NCI-H2196 (cell line): ENCODE measurements at regions not wholly inside any gene's neighbourhood (a gene's known extent, or its start where the extent isn't known, plus 50 kb on each side); places are given as distances from the start of the nearest gene placed in this dataset.
A peak's percentile ranks its signal among the peaks of the same experiment; 100 is the strongest.

Source experiments
- DNase-seq: peaks from one replicate; lab custom pipeline; 2025; ENCODE audit not compliant: unreplicated experiment; lab: John Stamatoyannopoulos, UW

DNA sequence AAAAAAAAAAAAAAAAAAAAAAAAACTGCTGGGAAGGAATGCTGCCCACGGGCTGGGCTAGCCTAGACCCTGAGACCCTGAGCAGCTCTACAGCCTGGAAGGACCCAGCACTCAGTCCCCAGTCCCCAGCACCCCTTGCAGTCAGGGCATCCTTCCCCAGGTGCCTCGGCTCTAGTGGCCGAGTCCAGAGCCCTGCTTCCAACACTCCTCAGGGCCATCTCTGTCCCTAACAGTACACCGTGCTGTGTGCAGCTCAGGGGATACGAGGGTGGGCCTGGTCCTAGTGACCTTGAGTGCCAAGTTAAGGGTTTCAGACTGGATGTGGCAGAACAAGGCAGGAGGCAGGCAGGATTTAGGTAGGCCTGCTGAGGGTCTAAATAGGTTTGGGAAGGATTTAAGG lies 50.2 kb upstream of the LRP8 start:
- no peak for DNase-seq

DNA sequence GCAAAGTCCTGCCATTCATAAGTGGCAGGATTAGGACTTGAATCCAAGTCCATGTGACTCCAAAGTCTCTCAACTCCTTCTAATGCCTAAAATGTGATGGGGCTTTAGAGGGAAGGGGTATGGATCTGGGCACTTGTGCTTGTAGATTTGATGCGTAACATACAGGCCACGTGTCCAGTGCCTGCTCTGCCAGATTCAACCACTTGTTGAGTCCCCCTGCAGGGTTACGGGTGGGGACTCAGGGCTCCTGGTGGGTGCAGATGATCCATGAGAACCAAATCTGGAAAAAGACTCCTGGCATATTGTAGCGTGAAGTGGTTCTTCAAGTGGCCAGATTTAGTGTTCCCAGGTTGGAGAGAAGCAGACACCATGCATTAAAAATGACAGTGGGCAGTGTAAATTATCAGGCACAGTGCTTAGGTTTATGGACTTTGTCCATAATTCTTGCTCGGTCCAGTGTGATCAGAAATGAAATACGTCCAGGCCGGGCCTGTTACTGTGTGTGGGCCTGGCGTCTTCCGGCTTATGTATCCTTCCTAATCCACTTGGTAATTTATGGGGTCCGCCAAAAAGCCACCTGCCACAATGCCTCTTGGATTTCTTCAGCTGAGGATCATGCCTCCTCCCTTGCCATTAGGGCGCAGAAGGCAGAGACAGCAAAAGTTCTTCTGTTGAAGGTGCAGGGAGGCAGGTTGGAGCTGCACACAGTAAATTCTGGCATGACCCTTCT lies 51.2 kb upstream of the LRP8 start:
- DNase-seq, result no peak

- DNase-seq, result no peak
Observed at GRCh38 chr1:53379662-53380002, 51.8 kb upstream of the LRP8 start.

GRCh38 chr1:53380296-53380695 lies 52.4 kb upstream of the LRP8 start:
- DNase-seq, result no peak

DNA sequence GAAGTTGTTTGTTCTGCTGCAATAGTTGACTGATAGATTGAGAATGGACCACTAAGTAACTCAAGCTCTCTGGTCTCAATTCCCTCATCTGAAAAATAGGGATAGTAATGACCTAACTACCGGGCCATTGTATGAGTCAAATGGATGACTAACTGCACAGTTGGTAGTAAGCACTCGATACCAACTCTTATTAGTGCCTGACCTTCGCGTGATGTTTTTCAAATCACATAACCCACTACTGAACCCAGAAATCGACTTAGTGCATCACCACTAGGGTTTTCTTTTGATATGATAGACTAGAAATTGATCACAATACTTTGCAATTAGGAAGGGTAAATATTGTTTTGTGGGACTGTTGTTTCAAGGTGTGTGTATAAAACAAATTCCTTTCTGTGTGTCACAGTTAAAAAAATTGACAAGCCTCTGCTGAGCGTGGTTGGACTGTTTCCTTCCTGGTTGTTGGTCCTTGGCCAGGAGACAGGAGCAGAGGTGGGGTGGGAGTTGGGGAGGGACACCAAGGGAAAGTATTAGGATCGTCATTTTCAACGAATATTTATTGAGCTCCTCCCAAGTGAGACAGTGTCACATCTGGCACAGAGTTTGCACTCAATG lies 54.0 kb upstream of the LRP8 start:
- DNase-seq, result no peak

GRCh38 chr1:53383136-53383870 lies 55.4 kb upstream of the LRP8 start:
- no peak for DNase-seq

DNA sequence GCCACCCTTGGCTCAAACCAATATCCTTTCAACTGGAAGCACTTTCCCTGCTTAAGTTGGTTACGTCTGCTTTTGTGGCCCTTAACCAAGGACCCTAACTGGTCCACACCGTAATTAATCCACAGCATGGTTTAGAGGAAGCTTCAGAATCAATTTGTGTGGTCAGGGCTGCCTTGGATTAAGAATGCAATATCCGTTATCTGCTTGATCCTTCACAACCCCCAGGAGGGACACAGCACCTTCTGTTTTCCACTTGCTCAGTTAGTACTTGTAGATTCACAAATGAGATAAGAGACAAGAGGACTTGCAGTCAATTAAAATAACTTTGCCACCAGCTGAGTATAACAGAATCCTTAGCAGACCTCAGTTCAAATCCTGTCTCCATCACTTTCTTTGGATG lies 56.9 kb upstream of the LRP8 start:
- no peak for DNase-seq

- no peak for DNase-seq
Observed at GRCh38 chr1:53385276-53386225, 57.7 kb upstream of the LRP8 start.

- no peak for DNase-seq
Observed at GRCh38 chr1:53388963-53389362, 61.1 kb upstream of the LRP8 start.

DNA sequence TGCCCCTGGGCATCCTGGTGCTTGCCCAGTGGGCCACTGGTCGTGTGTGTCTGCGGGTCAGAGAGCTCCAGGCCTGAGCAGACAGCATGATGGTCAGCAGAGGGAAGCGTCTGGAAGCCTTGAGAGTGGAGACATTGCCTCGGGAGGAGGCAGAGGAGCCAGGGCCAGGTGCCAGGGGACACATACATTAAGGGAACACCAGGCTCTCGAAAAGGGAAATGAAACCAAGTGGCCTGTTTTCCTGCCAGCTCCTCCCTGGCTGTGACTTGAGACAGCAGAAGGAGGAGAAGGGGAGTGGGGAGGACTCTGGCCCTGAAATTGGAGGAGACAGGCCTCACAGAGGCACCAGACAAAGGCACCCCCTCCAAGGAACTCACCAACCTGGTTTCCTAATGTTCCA lies 62.4 kb upstream of the LRP8 start:
- no peak for DNase-seq

GRCh38 chr1:53390736-53391135 lies 62.9 kb upstream of the LRP8 start:
- no peak for DNase-seq

DNA sequence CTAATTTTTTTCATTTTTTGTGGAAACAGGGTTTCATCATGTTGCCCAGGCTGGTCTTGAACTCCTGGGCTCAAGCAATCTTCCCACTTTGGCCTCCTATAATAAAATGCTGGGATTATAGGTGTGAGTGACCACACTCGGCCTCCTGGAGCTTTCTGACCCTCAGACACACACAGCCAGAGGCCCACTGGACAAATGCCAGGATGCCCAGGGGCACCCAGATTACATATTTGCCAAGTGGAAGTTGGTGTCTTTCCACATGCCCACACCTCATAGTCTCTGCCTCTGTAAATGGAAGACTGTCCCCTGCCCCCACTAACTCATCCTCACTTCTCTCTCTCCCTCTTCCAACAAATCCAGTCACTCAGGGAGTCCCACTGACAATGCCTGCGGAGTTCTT lies 63.4 kb upstream of the LRP8 start:
- no peak for DNase-seq

- DNase-seq, result no peak
Observed at GRCh38 chr1:53391982-53392381, 64.1 kb upstream of the LRP8 start.

- no peak for DNase-seq
Observed at GRCh38 chr1:53392460-53392859, 64.6 kb upstream of the LRP8 start.

GRCh38 chr1:53393325-53393792 lies 65.5 kb upstream of the LRP8 start:
- peak; percentile 70 for DNase-seq

- DNase-seq, result no peak
Observed at GRCh38 chr1:53394306-53394705, 64.9 kb upstream of the DMRTB1 start.

DNA sequence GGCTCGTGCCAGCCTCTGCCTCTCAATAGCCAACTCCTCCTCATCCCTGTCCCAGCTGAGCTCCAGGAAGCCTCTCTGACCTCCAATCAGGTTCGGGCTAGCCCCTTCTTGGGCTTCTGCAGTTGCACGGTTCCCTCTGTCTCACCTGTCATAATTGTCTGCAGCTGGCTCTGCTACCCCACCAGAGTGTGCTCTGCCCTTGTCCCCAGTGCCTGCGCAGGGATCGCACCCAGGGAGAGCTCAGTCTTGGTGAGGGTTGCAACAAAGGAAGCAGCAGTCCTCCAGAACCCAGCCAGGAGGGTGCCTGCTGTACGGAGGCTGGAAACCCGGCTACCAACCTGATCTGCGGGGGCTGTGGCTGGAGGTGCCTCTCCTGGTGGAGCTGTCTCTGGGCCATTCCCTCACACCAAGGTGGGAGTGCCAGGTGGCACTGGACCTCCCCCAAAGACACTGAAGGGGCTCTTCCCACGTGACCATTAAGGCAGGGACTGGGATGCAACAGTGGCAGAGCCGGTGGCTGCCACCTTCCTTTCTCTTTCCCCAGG lies 63.5 kb upstream of the DMRTB1 start:
- no peak for DNase-seq

DNA sequence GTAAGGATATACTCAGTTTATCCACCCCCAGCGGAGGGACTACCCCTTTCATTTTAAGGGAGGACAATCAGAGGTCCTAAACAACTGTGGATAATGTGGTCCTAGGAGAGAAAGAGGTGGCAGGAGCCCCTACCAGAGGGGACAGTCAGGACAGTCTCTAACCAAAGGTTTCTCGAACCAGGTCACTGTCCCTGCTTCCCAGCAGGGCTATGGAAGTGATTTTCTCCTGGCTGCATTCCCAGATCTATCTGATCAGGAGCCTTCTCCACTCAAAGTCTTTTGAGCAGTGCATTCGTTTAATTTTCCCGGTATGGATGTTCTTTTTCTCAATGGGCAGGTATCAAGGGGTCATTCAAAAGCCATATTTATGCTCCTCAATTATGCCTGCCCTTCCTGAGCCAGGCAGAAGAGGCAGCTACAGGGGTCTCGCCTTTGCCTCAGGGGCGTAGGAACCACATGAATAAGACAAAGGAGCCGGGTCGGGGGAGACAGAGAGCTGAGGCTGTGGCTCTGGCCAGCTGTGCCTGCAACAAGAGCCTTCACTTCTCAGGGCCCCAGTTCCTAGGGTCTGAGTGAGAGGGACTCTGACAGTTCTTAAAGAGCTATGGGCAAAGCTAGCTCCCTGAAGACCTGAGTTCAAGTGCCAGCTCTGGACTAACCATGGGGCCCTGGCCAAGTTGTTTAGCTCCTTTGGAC lies 62.5 kb upstream of the DMRTB1 start:
- DNase-seq, result no peak

DNA sequence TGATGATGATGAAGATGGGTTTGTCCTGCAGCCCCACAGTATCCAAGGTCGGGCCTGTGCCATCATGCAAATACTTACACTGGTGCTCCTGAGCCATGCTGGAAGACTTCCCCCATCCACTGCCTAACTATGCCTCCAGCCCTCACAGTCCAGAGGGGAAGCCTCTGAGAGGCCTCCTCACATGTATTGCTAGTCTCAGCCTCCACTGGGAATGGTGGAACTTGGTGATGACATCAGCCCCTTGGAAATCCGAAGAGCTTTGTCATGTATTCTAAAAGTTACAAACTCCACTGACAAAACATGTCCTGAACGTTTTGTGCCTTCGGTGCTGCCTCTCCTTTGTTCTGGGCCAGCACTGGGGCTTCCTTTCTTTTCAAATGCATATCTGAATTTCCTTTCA lies 61.1 kb upstream of the DMRTB1 start:
- DNase-seq, result no peak
